ENCODE measurements at regions not wholly inside any gene's neighbourhood (a gene's known extent, or its start where the extent isn't known, plus 50 kb on each side); places are given as distances from the start of the nearest gene placed in this dataset.

GRCh38 chr9:120078112-120078511 lies 501.9 kb downstream of the CDK5RAP2 start (continued):
- TF ChIP-seq HNF4A (conservative IDR thresholded peaks at IDR 0.05) (no peak), RAD21 (IDR thresholded peaks at IDR 0.05) (no peak), YY1 (IDR thresholded peaks at IDR 0.05) (no peak), GABPA (IDR thresholded peaks at IDR 0.05 in 1 of 2, conservative IDR thresholded peaks at IDR 0.05 in 1 of 2) (no peak)
- TF ChIP-seq, protein P1, sequence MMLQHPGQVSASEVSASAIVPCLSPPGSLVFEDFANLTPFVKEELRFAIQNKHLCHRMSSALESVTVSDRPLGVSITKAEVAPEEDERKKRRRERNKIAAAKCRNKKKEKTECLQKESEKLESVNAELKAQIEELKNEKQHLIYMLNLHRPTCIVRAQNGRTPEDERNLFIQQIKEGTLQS (IDR thresholded peaks at IDR 0.05) = no peak

- Histone ChIP-seq H3K4me3 (ENCODE audit: low read depth in 1 of 3, low read length in 3 of 3) (no peak overlapping the region), H3K9ac (ENCODE audit: low read depth in 1 of 2, low read length in 2 of 2) (no peak overlapping the region), H3K36me3 (ENCODE audit: control insufficient read depth in 4 of 4, insufficient read depth in 3 of 4, low read depth in 1 of 4, low read length in 3 of 4) (no peaks in the 10 kb centered on the region), H3K27ac (ENCODE audit: low read depth in 1 of 2, low read length in 2 of 2) (no peak overlapping the region), H3K9me3 (ENCODE audit: control insufficient read depth in 4 of 4, low read length in 3 of 4) (no peaks in the 10 kb centered on the region), H3K27me3 (ENCODE audit: control insufficient read depth in 4 of 4, insufficient read depth in 4 of 4, low read length in 3 of 4) (no peaks in the 10 kb centered on the region), H3K4me1 (ENCODE audit: control insufficient read depth in 4 of 4, insufficient read depth in 4 of 4, low read length in 3 of 4) (no peaks in the 10 kb centered on the region)
- DNase-seq (ENCODE audit: low spot score) = no peak
- WGBS = 71% methylated on average over 4 of the region's 4 CpGs
- no peak for TF ChIP-seq HNF4G (IDR thresholded peaks at IDR 0.05)
- TF ChIP-seq EGR1 (IDR thresholded peaks at IDR 0.05; ENCODE audit: low read depth in 2 of 2) = no peak
- TF ChIP-seq TAF1 (conservative IDR thresholded peaks at IDR 0.05) = no peak
- no peak for TF ChIP-seq FOXA2 (IDR thresholded peaks at IDR 0.05)
- TF ChIP-seq GABPA (IDR thresholded peaks at IDR 0.05 in 1 of 2, conservative IDR thresholded peaks at IDR 0.05 in 1 of 2) = no peak
- no peak for TF ChIP-seq SP1 (IDR thresholded peaks at IDR 0.05)
- TF ChIP-seq, protein P1 (IDR thresholded peaks at IDR 0.05) = no peak
- no peak for TF ChIP-seq REST (IDR thresholded peaks at IDR 0.05)
- TF ChIP-seq RXRA (IDR thresholded peaks at IDR 0.05) = no peak
- TF ChIP-seq HNF4A (conservative IDR thresholded peaks at IDR 0.05) = no peak
- no peak for TF ChIP-seq JUND (IDR thresholded peaks at IDR 0.05)
- no peak for TF ChIP-seq ZBTB33 (IDR thresholded peaks at IDR 0.05)
- TF ChIP-seq CTCF (IDR thresholded peaks at IDR 0.05; ENCODE audit: low read depth, low read length, missing input control) = no peak
- TF ChIP-seq MAX (IDR thresholded peaks at IDR 0.05) = no peak
- TF ChIP-seq FOXA1 (IDR thresholded peaks at IDR 0.05) = no peak
- TF ChIP-seq RAD21 (IDR thresholded peaks at IDR 0.05) = no peak
- no peak for TF ChIP-seq NR2F2 (IDR thresholded peaks at IDR 0.05)
- no peak for TF ChIP-seq YY1 (IDR thresholded peaks at IDR 0.05)
Observed at GRCh38 chr9:120071760-120072159, 508.2 kb downstream of the CDK5RAP2 start.

All from liver (tissue), 8 donors.